ENCODE measurements at regions not wholly inside any gene's neighbourhood (a gene's known extent, or its start where the extent isn't known, plus 50 kb on each side); places are given as distances from the start of the nearest gene placed in this dataset.
"Not testable (repeated sequence)": the region's sequence is repeated elsewhere in the genome, so short reads cannot be mapped to it uniquely, and the experiment has no call there.

DNA sequence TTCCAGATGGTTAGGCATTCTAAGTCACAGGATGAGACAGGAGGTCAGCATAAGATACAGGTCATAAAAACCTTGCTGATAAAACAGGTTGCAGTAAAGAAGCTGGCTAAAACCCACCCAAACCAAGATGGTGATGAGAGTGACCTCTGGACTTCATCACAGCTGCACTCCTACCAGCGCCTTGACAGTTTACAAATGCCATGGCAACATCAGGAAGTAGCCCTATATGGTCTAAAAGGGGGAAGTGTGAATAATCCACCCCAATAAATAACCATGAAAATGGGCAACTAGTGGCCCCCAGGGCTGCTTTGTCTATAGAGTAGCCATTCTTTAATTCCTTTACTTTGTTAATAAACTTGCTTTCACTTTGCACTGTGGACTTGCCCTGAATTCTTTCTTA lies 1448.4 kb downstream of the KCNT2 start:
- not testable (repeated sequence) for DNase-seq

- no peak for DNase-seq
These were observed 1450.1 kb downstream of the KCNT2 start for GRCh38 chr1:195158091-195158490.

- no peak for DNase-seq
These were observed 1455.1 kb downstream of the KCNT2 start for GRCh38 chr1:195153107-195153506.

GRCh38 chr1:195150768-195151167 lies 1457.5 kb downstream of the KCNT2 start:
- no peak for DNase-seq

- DNase-seq, result no peak
These were observed 1466.9 kb downstream of the KCNT2 start for GRCh38 chr1:195141294-195141693.

GRCh38 chr1:195130598-195130997 lies 1477.6 kb downstream of the KCNT2 start:
- no peak for DNase-seq

- no peak for DNase-seq
These were observed 1485.7 kb downstream of the KCNT2 start for GRCh38 chr1:195122497-195122896.

- no peak for DNase-seq
These were observed 1494.8 kb downstream of the KCNT2 start for GRCh38 chr1:195113471-195113870.

GRCh38 chr1:195105773-195106172 lies 1502.5 kb downstream of the KCNT2 start:
- DNase-seq, result no peak

DNA sequence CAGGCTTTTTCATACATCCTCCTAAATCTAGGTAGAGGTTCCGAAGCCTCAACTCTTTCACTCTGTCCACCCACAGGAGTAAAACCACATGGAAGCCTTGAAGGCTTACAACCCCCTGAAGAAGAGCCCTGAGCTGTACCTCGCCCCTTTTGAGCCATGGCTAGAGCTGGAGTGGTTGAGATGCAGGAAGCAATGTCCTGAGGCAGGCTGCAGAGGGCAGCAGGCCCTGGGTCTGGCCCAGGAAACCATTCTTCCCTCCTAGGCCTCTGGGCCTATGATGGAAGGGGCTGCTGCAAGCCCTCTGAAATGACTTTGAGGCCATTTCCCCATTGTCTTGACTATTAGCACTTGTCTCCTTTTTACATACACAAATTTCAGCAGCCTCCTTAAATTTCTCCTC lies 1503.0 kb downstream of the KCNT2 start:
- DNase-seq, result no peak

DNA sequence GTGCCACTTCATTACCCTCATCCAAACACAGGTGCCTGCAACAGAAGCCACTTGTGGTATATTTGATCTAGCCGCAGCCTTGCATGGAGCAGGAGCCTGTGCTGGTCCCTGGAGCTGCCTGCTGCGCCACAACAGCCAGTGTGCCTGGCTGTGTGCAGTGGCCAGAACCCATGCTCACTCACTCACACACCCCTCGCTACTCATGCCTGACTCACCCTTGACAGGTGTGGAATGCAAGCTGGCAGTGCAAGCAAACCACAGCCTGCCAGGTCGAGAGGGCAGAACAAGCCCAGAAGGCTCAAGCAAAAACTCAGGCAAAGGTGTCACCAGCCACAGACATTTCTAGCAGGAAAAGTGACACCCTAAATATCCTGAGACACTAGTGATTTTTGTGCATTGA lies 1510.9 kb downstream of the KCNT2 start:
- no peak for DNase-seq

- no peak for DNase-seq
These were observed 1512.2 kb downstream of the KCNT2 start for GRCh38 chr1:195096051-195096521.

DNA sequence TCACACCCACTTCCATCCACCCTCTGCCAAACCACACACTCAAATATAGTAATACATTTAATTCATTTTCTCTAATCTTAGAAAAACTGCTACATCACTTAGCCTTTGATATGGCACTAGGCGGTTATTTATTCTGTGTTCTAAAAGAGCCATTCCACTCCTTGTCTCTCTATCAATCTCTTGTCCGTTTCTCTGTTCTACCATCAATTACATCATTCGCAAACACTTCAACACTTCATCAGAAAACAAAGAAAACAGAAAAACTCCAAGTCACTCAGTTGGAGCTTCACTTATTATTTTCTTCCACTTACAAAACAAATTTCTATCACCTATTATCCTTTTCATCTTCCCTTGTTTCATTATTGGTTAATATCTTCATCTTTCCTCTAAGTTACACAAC lies 1523.0 kb downstream of the KCNT2 start:
- DNase-seq, result no peak

GRCh38 chr1:195082183-195082582 lies 1526.1 kb downstream of the KCNT2 start:
- DNase-seq, result no peak

DNA sequence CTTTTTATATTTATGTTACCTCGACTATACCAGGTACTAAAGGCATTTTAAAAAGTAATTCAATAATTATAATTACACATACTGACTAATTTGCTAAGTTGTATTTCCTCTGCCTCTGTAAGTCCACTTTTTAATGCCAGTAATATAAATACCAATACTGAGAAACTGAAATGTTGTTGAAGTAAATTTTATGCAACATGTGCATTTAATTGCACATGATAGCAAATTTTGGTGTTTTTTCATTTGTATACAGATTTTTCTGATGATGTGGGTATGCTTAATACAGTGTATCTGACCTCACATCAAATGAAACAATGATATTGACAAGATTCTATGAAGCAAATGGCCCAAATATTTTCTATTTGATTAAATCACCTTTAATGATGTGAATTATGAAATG lies 1531.6 kb downstream of the KCNT2 start:
- DNase-seq, result no peak

GRCh38 chr1:195075973-195076372 lies 1532.3 kb downstream of the KCNT2 start:
- no peak for DNase-seq

GRCh38 chr1:195071461-195071860 lies 1536.8 kb downstream of the KCNT2 start:
- DNase-seq, result no peak

DNA sequence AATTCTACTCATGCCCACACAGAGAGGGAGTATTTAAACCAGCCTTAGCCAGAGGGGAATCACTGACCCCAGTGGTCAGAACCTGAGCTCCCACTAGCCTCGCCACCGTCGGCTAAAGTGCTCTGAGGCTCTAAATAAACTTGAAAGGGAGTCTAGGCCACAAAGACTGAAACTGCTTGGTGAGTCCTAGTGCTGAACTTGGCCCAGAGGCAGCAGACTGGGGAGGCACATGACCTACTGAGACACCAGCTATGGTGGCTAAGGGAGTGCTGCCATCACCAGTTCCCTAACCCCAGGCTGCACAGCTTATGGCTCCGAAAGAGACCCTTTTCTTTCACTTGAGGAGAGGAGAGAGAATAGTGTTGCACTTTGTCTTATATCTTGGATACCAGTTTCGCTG lies 1542.8 kb downstream of the KCNT2 start:
- no peak for DNase-seq

- no peak for DNase-seq
These were observed 1543.9 kb downstream of the KCNT2 start for GRCh38 chr1:195064358-195064757.

DNA sequence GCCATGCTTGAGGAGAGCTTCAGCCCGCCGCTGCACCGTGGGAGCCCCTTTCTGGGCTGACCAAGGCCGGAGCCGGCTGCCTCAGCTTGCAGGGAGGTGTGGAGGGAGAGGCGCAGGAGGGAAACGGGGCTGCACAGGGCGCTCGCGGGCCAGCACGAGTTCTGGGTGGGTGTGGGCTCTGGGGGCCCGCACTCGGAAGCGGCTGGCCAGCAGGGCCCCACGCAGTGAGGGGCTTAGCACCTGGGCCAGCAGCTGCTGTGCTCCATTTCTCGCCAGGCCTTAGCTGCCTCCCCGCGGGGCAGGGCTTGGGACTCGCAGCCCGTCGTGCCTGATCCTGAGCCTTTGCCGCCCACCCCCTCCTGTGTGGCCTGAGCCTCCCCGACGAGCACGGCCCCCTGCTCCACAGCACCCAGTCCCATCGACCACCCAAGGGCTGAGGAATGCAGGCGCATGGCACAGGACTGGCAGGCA lies 1554.0 kb downstream of the KCNT2 start:
- DNase-seq, result no peak

- DNase-seq, result no peak
These were observed 1554.8 kb downstream of the KCNT2 start for GRCh38 chr1:195053478-195053877.

GRCh38 chr1:195047772-195048171 lies 1560.5 kb downstream of the KCNT2 start:
- no peak for DNase-seq

DNA sequence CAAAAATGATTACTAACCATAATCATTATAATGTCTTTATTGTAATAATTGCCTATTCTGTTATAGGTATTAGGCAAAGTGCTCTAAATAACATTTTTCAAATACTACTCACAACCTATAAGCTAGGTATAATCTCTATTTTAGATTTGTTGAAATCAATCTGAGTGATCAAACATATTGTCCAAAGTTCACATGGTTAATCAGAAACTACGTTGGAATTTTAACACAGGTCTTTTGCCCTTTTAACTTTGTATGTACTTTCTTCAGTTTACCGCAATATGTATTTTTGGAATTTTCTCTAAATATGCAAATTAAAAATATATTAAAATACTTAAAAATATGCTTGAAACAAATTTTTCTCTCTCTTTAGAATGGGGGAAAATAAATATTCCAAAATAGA lies 1563.2 kb downstream of the KCNT2 start:
- DNase-seq, result no peak

GRCh38 chr1:195030793-195031192 lies 1577.4 kb downstream of the KCNT2 start:
- DNase-seq, result no peak

GRCh38 chr1:195026792-195027191 lies 1581.4 kb downstream of the KCNT2 start:
- DNase-seq, result no peak

DNA sequence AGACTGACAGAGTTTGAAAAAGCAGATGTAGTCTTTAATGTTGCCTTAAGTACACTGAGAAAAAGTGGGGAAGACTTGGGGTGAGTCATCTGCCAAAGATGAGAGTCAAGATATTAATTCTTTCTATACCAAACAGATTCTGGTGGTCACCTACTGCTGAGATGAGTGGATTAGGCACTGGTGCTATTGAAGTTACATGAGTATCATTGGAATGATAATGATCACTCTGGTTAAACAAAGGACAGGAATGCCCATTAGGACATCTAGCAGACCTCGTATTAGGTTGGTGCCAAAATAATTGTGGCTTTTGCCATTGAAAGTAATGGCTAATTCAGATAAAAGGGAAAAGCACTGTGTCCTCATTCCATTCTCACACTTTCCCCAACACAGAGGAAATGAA lies 1588.9 kb downstream of the KCNT2 start:
- DNase-seq, result no peak
